Lower lobe of right lung (tissue), 2 donors: ENCODE measurements at regions not wholly inside any gene's neighbourhood (a gene's known extent, or its start where the extent isn't known, plus 50 kb on each side); places are given as distances from the start of the nearest gene placed in this dataset.

Experiments used
- ATAC-seq, 2 donors: fragments of 200-7000 bp; cut with Tn5 transposase; one replicate each; pipeline ENCODE4 v1.9.1; 2020 to 2022; ENCODE audit warnings: mild to moderate bottlenecking in 2 of 2, moderate library complexity in 2 of 2
- DNase-seq: peaks from one replicate; pipeline ENCODE4 v3.0.0-alpha.2; 2020
- H3K27ac ChIP-seq: fragments of 200-600 bp; one replicate; pipeline ENCODE4 v1.8.0; 2022
- H3K27me3 ChIP-seq: fragments of 200-600 bp; one replicate; pipeline ENCODE4 v1.8.0; 2022; ENCODE audit warnings: low read depth
- H3K36me3 ChIP-seq: fragments of 200-600 bp; one replicate; pipeline ENCODE4 v1.8.0; 2022; ENCODE audit warnings: mild to moderate bottlenecking
- H3K4me1 ChIP-seq: fragments of 200-600 bp; one replicate; pipeline ENCODE4 v1.8.0; 2022
- H3K4me3 ChIP-seq: fragments of 200-600 bp; one replicate; pipeline ENCODE4 v1.8.0; 2022; ENCODE audit warnings: mild to moderate bottlenecking
- H3K9me3 ChIP-seq: fragments of 200-600 bp; one replicate; pipeline ENCODE4 v1.8.0; 2022
- intact Hi-C: fragments of 100-400 bp; cut with DNase I; formaldehyde crosslinking; loops from one replicate; pipeline ENCODE4 v1.11.0; 2022
- TF ChIP-seq, protein P1 (sequence below): fragments of 200-600 bp; IDR thresholded peaks from one replicate; pipeline ENCODE4 v1.8.0; 2022; ENCODE audit warnings: antibody characterized with exemption, mild to moderate bottlenecking
- donor health status: DM: no; HTN: yes; CAD: no; lungs with severe emphysema.

GRCh38 chr10:33073641-33074415 is 115.8 kb upstream of the ITGB1 start:
- H3K4me3 ChIP-seq = no peak overlapping the region
- no peaks in the 10 kb centered on the region for H3K4me1 ChIP-seq
- H3K9me3 ChIP-seq = no peaks in the 10 kb centered on the region
- TF ChIP-seq, protein P1, sequence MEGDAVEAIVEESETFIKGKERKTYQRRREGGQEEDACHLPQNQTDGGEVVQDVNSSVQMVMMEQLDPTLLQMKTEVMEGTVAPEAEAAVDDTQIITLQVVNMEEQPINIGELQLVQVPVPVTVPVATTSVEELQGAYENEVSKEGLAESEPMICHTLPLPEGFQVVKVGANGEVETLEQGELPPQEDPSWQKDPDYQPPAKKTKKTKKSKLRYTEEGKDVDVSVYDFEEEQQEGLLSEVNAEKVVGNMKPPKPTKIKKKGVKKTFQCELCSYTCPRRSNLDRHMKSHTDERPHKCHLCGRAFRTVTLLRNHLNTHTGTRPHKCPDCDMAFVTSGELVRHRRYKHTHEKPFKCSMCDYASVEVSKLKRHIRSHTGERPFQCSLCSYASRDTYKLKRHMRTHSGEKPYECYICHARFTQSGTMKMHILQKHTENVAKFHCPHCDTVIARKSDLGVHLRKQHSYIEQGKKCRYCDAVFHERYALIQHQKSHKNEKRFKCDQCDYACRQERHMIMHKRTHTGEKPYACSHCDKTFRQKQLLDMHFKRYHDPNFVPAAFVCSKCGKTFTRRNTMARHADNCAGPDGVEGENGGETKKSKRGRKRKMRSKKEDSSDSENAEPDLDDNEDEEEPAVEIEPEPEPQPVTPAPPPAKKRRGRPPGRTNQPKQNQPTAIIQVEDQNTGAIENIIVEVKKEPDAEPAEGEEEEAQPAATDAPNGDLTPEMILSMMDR = no peak
- H3K27me3 ChIP-seq = no peaks in the 10 kb centered on the region
- ATAC-seq (no peak), DNase-seq (no peak)
- H3K27ac ChIP-seq = no peak overlapping the region
- H3K36me3 ChIP-seq = no peaks in the 10 kb centered on the region
- intact Hi-C loops = no loop called here

DNA sequence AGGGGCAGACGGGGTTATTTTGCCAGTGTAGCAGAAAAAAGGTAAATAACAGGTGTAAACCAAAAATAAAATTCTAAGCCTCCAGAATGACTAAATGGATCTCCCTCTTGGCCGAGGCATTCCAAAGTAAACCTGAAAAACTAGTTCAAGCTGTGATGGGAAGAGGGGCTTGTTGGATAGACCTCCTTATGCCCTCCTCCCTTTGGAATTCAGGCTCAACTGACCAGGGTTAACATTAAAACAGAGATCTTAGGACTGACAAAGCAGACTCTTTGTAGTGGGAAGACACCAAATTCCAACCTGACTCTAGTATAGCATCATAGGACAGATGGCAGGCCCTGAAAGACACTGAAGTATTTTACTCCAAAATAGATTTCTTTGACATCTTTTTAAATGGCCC is 113.8 kb upstream of the ITGB1 start:
- ATAC-seq (no peak), DNase-seq (no peak)
- TF ChIP-seq, protein P1 = no peak
- no peak overlapping the region for H3K27ac ChIP-seq
- H3K9me3 ChIP-seq = no peaks in the 10 kb centered on the region
- H3K36me3 ChIP-seq = no peaks in the 10 kb centered on the region
- intact Hi-C loops = no loop called here
- no peak overlapping the region for H3K4me3 ChIP-seq
- no peaks in the 10 kb centered on the region for H3K27me3 ChIP-seq
- H3K4me1 ChIP-seq = no peaks in the 10 kb centered on the region

- no peaks in the 10 kb centered on the region for H3K27me3 ChIP-seq
- no peak overlapping the region for H3K4me3 ChIP-seq
- intact Hi-C loops = no loop called here
- H3K27ac ChIP-seq = no peak overlapping the region
- no peak for ATAC-seq
- TF ChIP-seq, protein P1 = no peak
- H3K9me3 ChIP-seq = no peaks in the 10 kb centered on the region
- H3K36me3 ChIP-seq = no peaks in the 10 kb centered on the region
- H3K4me1 ChIP-seq = no peaks in the 10 kb centered on the region
- DNase-seq = no peak
Observed at GRCh38 chr10:33070101-33070500, 112.1 kb upstream of the ITGB1 start.

DNA sequence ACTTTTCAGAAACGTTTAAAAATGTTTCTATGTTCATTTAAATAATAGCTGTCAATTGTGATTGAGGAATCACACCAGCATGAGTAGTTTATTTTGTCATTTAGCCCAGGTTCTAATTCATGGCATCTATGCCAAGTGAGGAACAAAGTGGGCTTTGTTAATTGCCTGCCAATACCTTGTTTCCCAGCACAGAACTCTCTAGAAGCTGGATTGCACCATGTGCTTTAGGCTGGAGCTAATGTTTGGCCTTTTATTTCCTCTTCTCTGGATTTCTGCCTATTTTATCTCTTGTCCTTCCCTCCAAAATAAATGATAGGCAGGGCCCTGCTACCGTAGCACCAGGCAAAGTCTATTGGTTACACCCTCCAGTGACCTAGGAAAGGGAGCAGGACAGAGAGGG is 109.9 kb upstream of the ITGB1 start:
- H3K27me3 ChIP-seq = no peaks in the 10 kb centered on the region
- DNase-seq (no peak), ATAC-seq (no peak)
- H3K4me1 ChIP-seq = no peaks in the 10 kb centered on the region
- H3K4me3 ChIP-seq = no peak overlapping the region
- no peak overlapping the region for H3K27ac ChIP-seq
- TF ChIP-seq, protein P1 = no peak
- H3K36me3 ChIP-seq = no peaks in the 10 kb centered on the region
- no peaks in the 10 kb centered on the region for H3K9me3 ChIP-seq
- intact Hi-C loops = no loop called here

GRCh38 chr10:33067481-33067880 is 109.5 kb upstream of the ITGB1 start:
- TF ChIP-seq, protein P1 = no peak
- ATAC-seq (no peak), DNase-seq (no peak)
- H3K4me3 ChIP-seq = no peak overlapping the region
- intact Hi-C loops = no loop called here
- no peaks in the 10 kb centered on the region for H3K9me3 ChIP-seq
- no peaks in the 10 kb centered on the region for H3K4me1 ChIP-seq
- no peak overlapping the region for H3K27ac ChIP-seq
- H3K36me3 ChIP-seq = no peaks in the 10 kb centered on the region
- no peaks in the 10 kb centered on the region for H3K27me3 ChIP-seq
